Esophagus mucosa (tissue), 1 donor: ENCODE measurements at regions not wholly inside any gene's neighbourhood (a gene's known extent, or its start where the extent isn't known, plus 50 kb on each side); places are given as distances from the start of the nearest gene placed in this dataset.

Experiments
- ATAC-seq: fragments of 200-7000 bp; cut with Tn5 transposase; one replicate; pipeline ENCODE4 v1.9.1; 2020
- donor health status: DM: yes; HTN: yes; CAD: no.

DNA sequence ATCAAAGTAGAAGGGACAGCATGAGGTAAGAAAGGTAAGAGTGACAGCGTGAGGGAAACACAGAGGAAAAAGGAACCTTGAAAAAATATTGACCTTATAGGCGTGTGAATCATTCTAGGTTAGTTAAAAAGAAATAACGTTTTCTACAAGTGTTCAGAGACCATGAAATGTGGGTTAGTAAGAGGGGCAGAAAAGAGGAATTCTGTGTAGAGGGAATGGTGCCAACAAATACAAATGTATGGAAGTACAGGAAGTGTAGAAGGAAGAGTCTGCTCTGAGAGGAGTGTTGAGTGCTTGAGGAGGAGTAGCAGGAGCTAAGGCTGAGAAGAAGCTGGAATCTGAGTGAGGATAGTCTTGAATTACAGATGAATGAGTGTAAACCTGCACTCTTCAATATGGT, 418.6 kb upstream of the RIOK2 start:
- no peak for ATAC-seq

DNA sequence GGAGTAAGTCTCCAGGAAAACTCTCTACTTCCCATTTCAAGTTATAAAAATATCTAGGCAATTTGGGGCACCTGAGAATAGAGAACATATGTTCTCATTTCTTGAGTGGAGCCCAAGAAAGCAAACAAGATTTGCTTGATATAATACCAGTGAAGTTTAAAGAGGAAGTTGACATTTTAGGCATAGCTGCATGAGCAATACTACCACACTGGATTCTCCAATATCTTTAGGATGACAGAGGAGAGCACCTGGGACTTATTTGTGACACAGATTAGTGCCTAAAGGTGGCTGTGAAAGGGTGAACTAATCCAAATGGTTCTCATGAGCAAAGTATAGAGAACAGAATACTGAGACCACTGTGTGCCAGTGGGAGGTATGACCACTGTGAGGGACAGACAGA, 423.5 kb upstream of the RIOK2 start:
- ATAC-seq = no peak

- ATAC-seq = no peak
Measured at GRCh38 chr5:97608501-97608900, 425.5 kb upstream of the RIOK2 start.

DNA sequence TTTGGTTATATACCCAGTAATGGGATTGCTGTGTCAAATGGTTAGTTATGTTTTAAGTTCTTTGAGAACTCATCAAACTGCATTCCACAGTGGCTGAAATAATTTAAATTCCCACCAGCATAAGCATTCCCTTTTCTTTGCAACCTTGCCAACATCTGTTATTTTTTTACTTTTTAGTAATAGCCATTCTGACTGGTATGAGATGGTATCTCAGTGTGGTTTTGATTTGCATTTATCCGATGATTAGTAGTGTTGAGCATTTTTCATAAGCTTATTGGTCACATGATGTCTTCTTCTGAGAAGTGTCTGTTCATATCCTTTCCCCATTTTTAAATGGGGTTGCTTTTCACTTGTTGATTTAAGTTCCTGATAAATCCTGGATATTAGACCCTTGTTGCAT, 435.7 kb upstream of the RIOK2 start:
- ATAC-seq = no peak

- no peak for ATAC-seq
Measured at GRCh38 chr5:97623441-97623840, 440.4 kb upstream of the RIOK2 start.

DNA sequence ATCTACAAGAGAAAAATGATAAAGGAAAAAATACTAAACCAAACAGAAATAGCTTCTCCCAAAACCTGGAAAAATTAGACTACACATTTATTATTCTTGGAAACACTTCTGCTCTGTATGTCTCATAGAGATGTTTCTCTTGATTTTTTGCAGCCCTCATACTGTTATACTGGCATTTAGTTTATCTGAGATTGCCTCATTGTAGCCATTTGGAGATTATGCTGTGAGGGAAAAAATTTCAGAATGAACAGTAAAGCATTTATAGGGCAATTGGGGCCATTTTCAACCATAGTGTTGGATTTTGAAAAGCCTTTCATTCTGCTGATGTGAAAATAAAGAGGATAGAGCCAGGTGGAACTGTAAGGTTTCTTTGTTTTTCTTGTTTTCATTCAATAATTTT, 441.8 kb upstream of the RIOK2 start:
- ATAC-seq = no peak

- ATAC-seq = no peak
Measured at GRCh38 chr5:97627272-97627671, 444.2 kb upstream of the RIOK2 start.

- ATAC-seq = no peak
Measured at GRCh38 chr5:97628031-97628430, 445.0 kb upstream of the RIOK2 start.

- no peak for ATAC-seq
Measured at GRCh38 chr5:97628807-97629206, 445.8 kb upstream of the RIOK2 start.

DNA sequence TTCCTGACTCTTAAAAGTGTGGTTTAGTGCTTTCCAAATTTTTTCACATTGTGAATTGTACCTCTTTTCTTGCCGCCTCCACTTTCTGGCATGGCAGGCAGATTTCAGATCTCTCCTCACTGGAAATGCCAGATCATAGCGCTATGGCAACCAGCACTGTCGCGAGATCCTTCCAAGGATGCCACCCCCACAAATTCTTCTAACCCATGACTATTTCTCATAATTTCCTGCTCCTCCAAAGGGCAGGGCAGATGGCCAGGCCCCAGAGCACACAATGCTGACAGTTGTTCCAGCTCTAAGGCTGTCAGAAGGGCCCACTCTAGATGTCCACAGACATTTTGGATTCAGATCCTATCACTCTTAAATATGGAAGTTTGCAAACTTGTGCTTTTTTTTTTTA, 446.2 kb upstream of the RIOK2 start:
- ATAC-seq = no peak

DNA sequence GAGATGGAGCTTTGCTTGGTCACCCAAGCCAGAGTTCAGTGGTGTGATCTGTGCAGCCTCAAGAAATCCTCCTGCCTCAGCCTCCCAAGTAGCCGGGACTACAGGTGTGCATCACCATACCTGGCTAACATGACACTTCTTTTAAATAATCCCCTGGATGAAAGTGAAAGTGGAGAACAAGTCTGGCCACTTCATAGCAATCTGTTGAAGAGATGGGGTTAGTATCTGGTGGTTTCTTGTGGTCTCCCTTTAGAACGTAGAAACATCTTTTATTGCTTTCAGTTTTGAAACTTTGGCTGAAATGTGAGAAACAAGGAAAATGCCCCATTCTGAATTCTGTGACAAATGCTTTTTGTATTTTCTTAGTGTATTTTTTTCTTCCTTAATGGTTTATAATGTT, 452.5 kb upstream of the RIOK2 start:
- no peak for ATAC-seq

- no peak for ATAC-seq
Measured at GRCh38 chr5:97636766-97637165, 453.7 kb upstream of the RIOK2 start.

GRCh38 chr5:97641081-97641480, 458.0 kb upstream of the RIOK2 start:
- no peak for ATAC-seq

GRCh38 chr5:97644206-97644605, 461.2 kb upstream of the RIOK2 start:
- ATAC-seq = no peak

- no peak for ATAC-seq
Measured at GRCh38 chr5:97644896-97645295, 461.8 kb upstream of the RIOK2 start.

DNA sequence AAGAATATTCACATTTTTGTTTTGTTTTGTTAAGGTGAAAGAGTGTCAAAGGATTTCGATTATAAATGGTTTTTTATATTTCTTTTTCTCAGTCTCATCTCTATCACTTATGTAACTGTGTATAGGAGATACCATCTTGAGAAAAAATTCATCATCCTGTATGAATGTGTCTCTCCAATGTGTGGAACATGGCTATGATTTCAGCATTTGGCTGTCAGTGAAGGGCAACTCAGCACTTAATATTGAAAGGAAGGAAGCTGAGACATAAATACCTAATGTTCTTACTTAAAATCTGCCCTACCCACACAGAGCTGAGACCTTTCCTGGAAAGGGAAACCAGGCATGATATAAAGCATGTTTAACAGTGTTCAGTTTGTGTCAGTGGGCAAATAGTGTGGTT, 474.2 kb upstream of the RIOK2 start:
- ATAC-seq = no peak

DNA sequence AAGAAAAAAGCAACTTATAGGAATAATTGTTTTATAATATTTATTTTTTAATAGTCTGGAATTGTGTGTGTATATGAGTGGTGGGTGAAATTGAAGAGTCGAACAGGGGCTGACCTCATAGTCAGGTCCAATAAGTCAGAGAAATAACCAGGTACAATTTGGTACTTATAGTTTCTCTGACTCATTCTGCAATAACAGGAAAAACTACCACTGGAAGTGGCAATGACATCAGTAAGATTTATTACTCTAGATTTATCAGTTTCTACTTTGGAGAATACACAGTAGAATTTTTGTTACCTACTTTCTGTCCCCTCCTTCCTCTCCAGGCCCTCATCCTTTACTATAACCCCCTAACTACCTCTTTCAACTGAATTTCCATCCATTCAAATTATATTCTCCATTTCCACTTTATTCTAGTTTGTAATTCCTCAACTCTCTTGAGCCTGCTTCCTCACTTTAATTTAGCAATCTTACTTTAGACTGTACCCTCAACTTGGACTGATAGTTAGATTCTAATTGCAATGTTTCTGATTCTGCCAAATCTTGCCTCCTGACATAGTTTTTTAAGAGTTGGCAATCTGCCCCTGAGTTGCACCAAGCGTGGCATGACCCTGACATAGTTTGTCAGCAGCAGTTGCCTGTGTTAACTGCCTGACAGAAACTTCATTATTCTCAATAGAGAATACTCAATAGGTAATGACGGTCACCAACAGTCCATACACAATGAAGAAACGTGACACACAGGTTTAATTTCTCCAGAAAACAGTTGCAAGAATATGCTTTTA, 475.3 kb upstream of the RIOK2 start:
- ATAC-seq = no peak

DNA sequence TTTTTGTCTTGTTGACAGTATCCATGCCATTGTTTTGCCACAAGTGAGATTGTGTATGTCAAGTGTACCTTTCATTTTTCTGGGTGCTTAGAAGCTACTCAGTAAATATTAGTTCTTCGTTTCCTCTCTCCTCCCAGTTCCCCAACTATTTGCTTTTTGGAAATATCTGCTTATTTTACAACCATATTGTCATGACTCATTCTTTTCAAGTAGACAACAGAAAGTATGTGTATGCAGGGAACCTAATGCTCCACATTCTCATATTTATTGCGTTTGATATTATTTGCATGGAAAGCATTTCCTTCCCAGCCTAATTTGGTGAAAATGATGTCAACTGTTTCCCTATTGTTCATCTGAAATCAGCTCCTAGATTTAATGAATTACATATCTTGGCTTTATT, 483.7 kb upstream of the RIOK2 start:
- ATAC-seq = no peak

DNA sequence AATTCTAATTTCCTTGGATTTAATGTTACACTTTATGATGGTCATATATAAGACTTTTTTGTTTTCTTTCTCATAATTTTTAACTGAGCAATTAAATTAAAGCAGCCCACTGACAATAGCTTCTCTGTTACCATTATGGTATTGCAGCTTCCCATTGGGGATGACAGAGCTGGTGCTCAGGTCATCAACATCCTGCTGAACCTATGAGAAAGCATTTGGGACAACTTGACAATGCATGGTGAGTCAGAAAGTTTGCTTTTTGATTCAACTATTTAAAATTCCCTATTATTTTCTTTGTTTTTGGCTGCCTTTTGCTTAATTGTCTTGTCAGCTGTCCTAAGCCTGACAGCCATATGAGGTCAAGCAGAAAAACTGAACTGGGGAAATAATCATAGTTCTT, 487.4 kb upstream of the RIOK2 start:
- no peak for ATAC-seq

DNA sequence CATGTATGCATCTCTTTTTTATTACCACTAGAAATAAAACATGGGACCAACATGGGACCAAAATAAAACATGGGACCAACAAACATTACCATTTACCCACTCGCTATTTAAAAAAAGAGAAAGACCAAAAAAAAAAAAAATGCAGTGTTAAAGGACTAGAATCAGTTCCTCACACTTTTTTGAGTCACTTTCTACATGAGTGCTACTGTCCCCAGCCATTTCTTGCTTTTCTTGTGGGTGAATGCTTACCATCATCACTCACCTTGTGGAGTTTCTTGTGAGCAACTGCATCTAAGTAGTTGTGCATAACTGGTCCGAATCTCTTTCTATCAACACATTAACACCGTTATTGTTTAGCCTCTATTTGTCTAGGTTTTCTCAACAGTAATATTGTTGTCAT, 493.6 kb upstream of the RIOK2 start:
- ATAC-seq = no peak

DNA sequence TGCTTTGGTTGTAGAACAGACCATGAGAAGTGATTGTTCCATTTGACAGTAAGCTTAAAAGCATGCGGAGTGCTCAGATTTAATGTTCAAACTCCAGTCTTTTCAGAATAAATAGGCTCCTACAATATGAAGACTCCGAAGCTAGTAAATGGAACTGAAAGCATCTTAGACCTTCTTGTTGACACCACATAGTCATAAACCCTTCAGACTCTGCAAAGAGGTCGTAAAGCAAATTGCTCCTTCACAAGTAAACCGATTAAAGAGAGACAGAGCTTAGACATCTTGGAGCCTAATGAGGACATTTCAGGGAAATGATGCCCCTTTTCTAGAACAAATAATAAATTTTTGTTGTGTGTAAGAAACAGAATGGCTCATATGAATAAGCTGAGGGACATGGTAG, 511.0 kb upstream of the RIOK2 start:
- ATAC-seq = no peak

DNA sequence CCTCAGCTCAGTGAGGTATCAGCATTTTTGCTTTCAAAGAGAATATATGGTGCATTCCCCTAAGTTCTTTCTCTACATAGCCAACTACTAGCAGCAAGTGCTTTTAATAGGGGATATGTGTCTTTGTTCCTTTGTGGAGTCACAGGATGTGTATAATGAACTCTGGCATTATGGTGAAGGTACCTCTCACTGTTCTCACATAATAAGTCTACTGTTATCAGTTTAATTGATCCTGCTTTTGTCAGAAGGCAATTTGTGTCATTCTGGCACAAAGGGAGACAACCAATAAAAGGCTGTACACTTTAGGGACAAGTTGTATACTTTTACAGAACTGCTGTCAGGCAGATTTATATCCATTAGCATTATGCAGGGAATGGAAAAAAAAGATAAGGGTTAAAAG, 531.4 kb upstream of the RIOK2 start:
- ATAC-seq = no peak

- ATAC-seq = no peak
Measured at GRCh38 chr5:97726106-97726505, 543.1 kb upstream of the RIOK2 start.

GRCh38 chr5:97728920-97729319, 545.9 kb upstream of the RIOK2 start:
- no peak for ATAC-seq

GRCh38 chr5:97729938-97730337, 546.9 kb upstream of the RIOK2 start:
- no peak for ATAC-seq
